Keratinocyte (primary cell): ENCODE measurements at regions not wholly inside any gene's neighbourhood (a gene's known extent, or its start where the extent isn't known, plus 50 kb on each side); places are given as distances from the start of the nearest gene placed in this dataset.

ENCODE experiments used
- DNase-seq: peaks from one replicate; pipeline ENCODE4 v3.0.0-alpha.2; 2011; ENCODE audit warnings: low read depth, missing footprints, low spot score
- FAIRE-seq: peaks from 2 replicates; lab custom pipeline; 2011; peaks lifted over from hg19 to GRCh38; lab: Jason Lieb, UNC
- H2AFZ ChIP-seq: 2 replicates; pipeline ENCODE4 v1.6.0; 2012; ENCODE audit warnings: low read length, control low read depth, inconsistent platforms; ENCODE audit not compliant: control insufficient read depth
- H3K27ac ChIP-seq: 2 replicates; pipeline ENCODE4 v1.5.1; 2011; ENCODE audit warnings: low read length; ENCODE audit not compliant: control insufficient read depth, insufficient read depth
- H3K27me3 ChIP-seq: 3 replicates; pipeline ENCODE4 v1.6.0; 2011; ENCODE audit warnings: low read length; ENCODE audit not compliant: control insufficient read depth, insufficient read depth; ENCODE audit errors: extremely low read depth
- H3K36me3 ChIP-seq, 2 experiments: 2 replicates in 1 of 2; 3 replicates in 1 of 2; pipeline ENCODE4 v1.5.1; 2011; ENCODE audit warnings: low read length in 2 of 2, mild to moderate bottlenecking in 1 of 2; ENCODE audit not compliant: control insufficient read depth in 2 of 2, insufficient read depth in 2 of 2; ENCODE audit errors: extremely low read depth in 1 of 2
- H3K4me1 ChIP-seq: 3 replicates; pipeline ENCODE4 v1.5.1; 2011; ENCODE audit warnings: low read length; ENCODE audit not compliant: control insufficient read depth, insufficient read depth; ENCODE audit errors: extremely low read depth
- H3K4me2 ChIP-seq: 3 replicates; pipeline ENCODE4 v1.6.0; 2011; ENCODE audit warnings: low read depth, low read length; ENCODE audit not compliant: control insufficient read depth, insufficient read depth; ENCODE audit errors: extremely low read depth
- H3K4me3 ChIP-seq, 3 experiments: fragments of 200-600 bp in 1 of 3; sonication (generic) in 1 of 3; 2 replicates in 2 of 3; 3 replicates in 1 of 3; pipeline ENCODE4 v1.5.1; 2011 to 2016; ENCODE audit warnings: low read length in 3 of 3, mild to moderate bottlenecking in 3 of 3, control low read depth in 2 of 3, inconsistent platforms in 1 of 3, low read depth in 1 of 3, mixed read lengths in 1 of 3, mixed run types in 1 of 3, moderate library complexity in 1 of 3; ENCODE audit not compliant: control insufficient read depth in 2 of 3, insufficient read depth in 2 of 3; ENCODE audit errors: extremely low read depth in 1 of 3
- H3K79me2 ChIP-seq: 2 replicates; pipeline ENCODE4 v1.6.0; 2012; ENCODE audit warnings: low read length; ENCODE audit not compliant: control insufficient read depth, insufficient read depth
- H3K9ac ChIP-seq: 3 replicates; pipeline ENCODE4 v1.6.0; 2011; ENCODE audit warnings: low read length; ENCODE audit not compliant: control insufficient read depth, insufficient read depth; ENCODE audit errors: extremely low read depth
- H3K9me1 ChIP-seq: 3 replicates; pipeline ENCODE4 v1.6.0; 2011; ENCODE audit warnings: low read length; ENCODE audit not compliant: control insufficient read depth, insufficient read depth; ENCODE audit errors: extremely low read depth
- H3K9me3 ChIP-seq: 2 replicates; pipeline ENCODE4 v1.5.1; 2012; ENCODE audit warnings: low read depth, low read length; ENCODE audit not compliant: control insufficient read depth
- H4K20me1 ChIP-seq: 3 replicates; pipeline ENCODE4 v1.6.0; 2011; ENCODE audit warnings: low read length; ENCODE audit not compliant: control insufficient read depth, insufficient read depth; ENCODE audit errors: extremely low read depth
- CTCF ChIP-seq, 3 experiments: IDR thresholded peaks in 1 of 3; conservative IDR thresholded peaks in 1 of 3; optimal IDR thresholded peaks in 1 of 3; 2 replicates in 2 of 3; 3 replicates in 1 of 3; pipeline versions ENCODE3 to v1.5.1; 2011; ENCODE audit warnings: low read length in 3 of 3, mild to moderate bottlenecking in 3 of 3, moderate library complexity in 2 of 3, control low read depth in 1 of 3, inconsistent platforms in 1 of 3; ENCODE audit not compliant: insufficient read depth in 2 of 3; ENCODE audit errors: extremely low read depth in 1 of 3
- EZH2 ChIP-seq: IDR thresholded peaks from one replicate; pipeline ENCODE4 v1.6.1; 2012; ENCODE audit warnings: inconsistent platforms, mild to moderate bottlenecking, low read length, moderate library complexity
- dilution Hi-C: fragments of 300-500 bp; cut with MboI; formaldehyde crosslinking; loops from one replicate; pipeline ENCODE4 v1.7.0; 2020; ENCODE audit warnings: low sequenced_read_pairs; ENCODE audit not compliant: extremely low pct_ligation_motif_present

- FAIRE-seq (no peak), DNase-seq (no peak)
- H3K4me2 ChIP-seq, result no peak overlapping the region
- H2AFZ ChIP-seq, result no peak overlapping the region
- H3K9ac ChIP-seq, result no peak overlapping the region
- H3K4me3 ChIP-seq, result no peak overlapping the region
- H3K9me3 ChIP-seq, result no peaks in the 10 kb centered on the region
- no peaks in the 10 kb centered on the region for H3K36me3 ChIP-seq
- H3K27me3 ChIP-seq, result no peaks in the 10 kb centered on the region
- no peak overlapping the region for H3K27ac ChIP-seq
- TF ChIP-seq CTCF (optimal IDR thresholded peaks at IDR 0.05 in 1 of 3, IDR thresholded peaks at IDR 0.05 in 1 of 3, conservative IDR thresholded peaks at IDR 0.05 in 1 of 3; ENCODE audit: extremely low read depth in 1 of 3, insufficient read depth in 2 of 3, low read length in 3 of 3), result no peak
- no peak for TF ChIP-seq EZH2
- H3K9me1 ChIP-seq, result no peaks in the 10 kb centered on the region
- dilution Hi-C loops, result no loop called here
- H3K4me1 ChIP-seq, result peaks cover 7% of the 10 kb centered on the region
- no peaks in the 10 kb centered on the region for H3K79me2 ChIP-seq
- H4K20me1 ChIP-seq, result no peaks in the 10 kb centered on the region
These were observed 239.2 kb upstream of the SMIM31 start for GRCh38 chr4:164514765-164515164.

- dilution Hi-C loops, result no loop called here
- H3K9me3 ChIP-seq, result no peaks in the 10 kb centered on the region
- H3K36me3 ChIP-seq, result no peaks in the 10 kb centered on the region
- H3K27ac ChIP-seq, result no peak overlapping the region
- no peaks in the 10 kb centered on the region for H4K20me1 ChIP-seq
- no peaks in the 10 kb centered on the region for H3K4me1 ChIP-seq
- no peak overlapping the region for H3K9ac ChIP-seq
- no peaks in the 10 kb centered on the region for H3K9me1 ChIP-seq
- no peak overlapping the region for H2AFZ ChIP-seq
- DNase-seq (no peak), FAIRE-seq (no peak)
- H3K4me3 ChIP-seq, result no peak overlapping the region
- TF ChIP-seq CTCF (optimal IDR thresholded peaks at IDR 0.05 in 1 of 3, IDR thresholded peaks at IDR 0.05 in 1 of 3, conservative IDR thresholded peaks at IDR 0.05 in 1 of 3; ENCODE audit: extremely low read depth in 1 of 3, insufficient read depth in 2 of 3, low read length in 3 of 3) (no peak), EZH2 (no peak)
- no peak overlapping the region for H3K4me2 ChIP-seq
- no peaks in the 10 kb centered on the region for H3K79me2 ChIP-seq
- no peaks in the 10 kb centered on the region for H3K27me3 ChIP-seq
These were observed 229.1 kb upstream of the SMIM31 start for GRCh38 chr4:164524789-164525188.
